Esophagus squamous epithelium (tissue), 5 donors: ENCODE measurements at regions not wholly inside any gene's neighbourhood (a gene's known extent, or its start where the extent isn't known, plus 50 kb on each side); places are given as distances from the start of the nearest gene placed in this dataset.

Experiments used
- DNase-seq: peaks from one replicate; lab custom pipeline; 2025; lab: John Stamatoyannopoulos, UW
- H3K27ac ChIP-seq, 4 donors: fragments of 200-600 bp; sonication (generic); one replicate each; pipeline ENCODE4 v1.5.1; 2016 to 2019; ENCODE audit warnings: mild to moderate bottlenecking in 1 of 4
- H3K27me3 ChIP-seq, 4 donors: fragments of 200-600 bp; sonication (generic); 1 replicate in 3 of 4; 2 replicates in 1 of 4; pipeline versions ENCODE4 v1.5.1 to v1.6.0; 2017 to 2021; ENCODE audit warnings: antibody characterized with exemption in 1 of 4
- H3K36me3 ChIP-seq, 3 donors: fragments of 200-600 bp; sonication (generic); one replicate each; pipeline ENCODE4 v1.5.1; 2016 to 2019
- H3K4me1 ChIP-seq, 3 donors: fragments of 200-600 bp; sonication (generic); one replicate each; pipeline ENCODE4 v1.5.1; 2017 to 2019
- H3K4me3 ChIP-seq, 4 donors: fragments of 200-600 bp; sonication (generic); 1 replicate in 3 of 4; 2 replicates in 1 of 4; pipeline ENCODE4 v1.5.1; 2016 to 2019; ENCODE audit warnings: mild to moderate bottlenecking in 2 of 4, moderate library complexity in 1 of 4
- H3K9me3 ChIP-seq, 3 donors: fragments of 200-600 bp; sonication (generic); one replicate each; pipeline ENCODE4 v1.5.1; 2016 to 2019
- CTCF ChIP-seq, 6 experiments: fragments of 450-650 bp in 4 of 6; fragments of 200-600 bp in 2 of 6; sonication (generic) in 2 of 6; IDR thresholded peaks; one replicate each; pipeline ENCODE4 v1.5.1; 2016 to 2019; ENCODE audit warnings: antibody characterized with exemption in 6 of 6, mild to moderate bottlenecking in 4 of 6, moderate library complexity in 4 of 6
- POLR2A ChIP-seq, 4 donors: fragments of 450-650 bp; IDR thresholded peaks; one replicate each; pipeline ENCODE4 v1.6.1; 2017; ENCODE audit warnings: antibody characterized with exemption in 4 of 4, mild to moderate bottlenecking in 4 of 4, moderate library complexity in 3 of 4
- WGBS, 2 donors: methylation state at CpG; one replicate each; pipeline ENCODE4 v1.1.5; 2018; 5-methylcytosine and 5-hydroxymethylcytosine counted together
- intact Hi-C: fragments of 100-400 bp; cut with DNase I; formaldehyde crosslinking; loops from one replicate; pipeline ENCODE4 v1.15.0; 2022
- donor health status: DM: yes; HTN: yes; CAD: no.

- intact Hi-C loops = no loop called here
- no peak for TF ChIP-seq POLR2A (IDR thresholded peaks at IDR 0.05)
- no peak for TF ChIP-seq CTCF (IDR thresholded peaks at IDR 0.05)
- Histone ChIP-seq H3K27me3 (no peaks in the 10 kb centered on the region), H3K27ac (no peak overlapping the region), H3K4me1 (peaks cover 0 to 22% (median 0%) of the 10 kb centered on the region in 3 donors), H3K9me3 (no peaks in the 10 kb centered on the region), H3K36me3 (no peaks in the 10 kb centered on the region), H3K4me3 (no peak overlapping the region)
- WGBS, 2 donors = 12 to 22% methylated on average over 3 to 4 of the region's 4 CpGs
- DNase-seq = no peak
Observed at GRCh38 chr20:55151171-55151570, 675.8 kb downstream of the DOK5 start.

- Histone ChIP-seq H3K36me3 (no peaks in the 10 kb centered on the region), H3K4me1 (peaks cover 0 to 28% (median 0%) of the 10 kb centered on the region in 3 donors), H3K27me3 (no peaks in the 10 kb centered on the region), H3K4me3 (no peak overlapping the region), H3K27ac (peak overlapping the region in 3 of 4 donors; percentile 24 to 37 (median 29)), H3K9me3 (no peaks in the 10 kb centered on the region)
- no peak for TF ChIP-seq CTCF (IDR thresholded peaks at IDR 0.05)
- no peak for TF ChIP-seq POLR2A (IDR thresholded peaks at IDR 0.05)
- DNase-seq = no peak
- intact Hi-C loops = no loop called here
Observed at GRCh38 chr20:55143601-55144000, 668.2 kb downstream of the DOK5 start.

GRCh38 chr20:55142932-55143331, 667.5 kb downstream of the DOK5 start:
- peak overlapping the region in 2 of 4 donors; percentile 24 to 32 for H3K27ac ChIP-seq
- H3K27me3 ChIP-seq = no peaks in the 10 kb centered on the region
- no peak for DNase-seq
- TF ChIP-seq POLR2A (IDR thresholded peaks at IDR 0.05) (no peak), CTCF (IDR thresholded peaks at IDR 0.05) (no peak)
- H3K4me1 ChIP-seq = peaks cover 0 to 21% (median 0%) of the 10 kb centered on the region in 3 donors
- no peak overlapping the region for H3K4me3 ChIP-seq
- no peaks in the 10 kb centered on the region for H3K9me3 ChIP-seq
- 67 to 71% methylated on average over 5 of the region's 5 CpGs for WGBS, 2 donors
- intact Hi-C loops = no loop called here
- no peaks in the 10 kb centered on the region for H3K36me3 ChIP-seq

GRCh38 chr20:55140631-55141030, 665.2 kb downstream of the DOK5 start:
- Histone ChIP-seq H3K27me3 (no peaks in the 10 kb centered on the region), H3K4me1 (peaks cover 0 to 26% (median 4%) of the 10 kb centered on the region in 3 donors), H3K9me3 (no peaks in the 10 kb centered on the region), H3K36me3 (no peaks in the 10 kb centered on the region), H3K27ac (no peak overlapping the region), H3K4me3 (no peak overlapping the region)
- no peak for DNase-seq
- TF ChIP-seq POLR2A (IDR thresholded peaks at IDR 0.05) (no peak), CTCF (IDR thresholded peaks at IDR 0.05) (no peak)
- intact Hi-C loops = no loop called here
- WGBS, 2 donors = 31 to 51% methylated on average over 3 of the region's 3 CpGs

- no peak for TF ChIP-seq POLR2A (IDR thresholded peaks at IDR 0.05)
- TF ChIP-seq CTCF (IDR thresholded peaks at IDR 0.05) = no peak
- H3K27ac ChIP-seq = no peak overlapping the region
- no peak overlapping the region for H3K4me3 ChIP-seq
- intact Hi-C loops = no loop called here
- WGBS, 2 donors = 74 to 84% methylated on average over 3 of the region's 4 CpGs
- DNase-seq = no peak
- H3K36me3 ChIP-seq = no peaks in the 10 kb centered on the region
- H3K4me1 ChIP-seq = peaks cover 0 to 32% (median 4%) of the 10 kb centered on the region in 3 donors
- no peaks in the 10 kb centered on the region for H3K27me3 ChIP-seq
- no peaks in the 10 kb centered on the region for H3K9me3 ChIP-seq
Observed at GRCh38 chr20:55139173-55139765, 663.9 kb downstream of the DOK5 start.
